SK-N-SH treated with all-trans-retinoic acid at 6 μM for 48 hours (cell line): ENCODE measurements at regions not wholly inside any gene's neighbourhood (a gene's known extent, or its start where the extent isn't known, plus 50 kb on each side); places are given as distances from the start of the nearest gene placed in this dataset.

ENCODE experiments used
- ARNTL ChIP-seq: fragments of 450-650 bp; formaldehyde crosslinking; IDR thresholded peaks from 2 replicates; pipeline ENCODE4 v1.5.0; 2020; ENCODE audit warnings: low read depth, mild to moderate bottlenecking, moderate library complexity, borderline replicate concordance
- BACH2 ChIP-seq: fragments of 250-450 bp; sonication (Bioruptor Pico); IDR thresholded peaks from 2 replicates; pipeline ENCODE4 v1.9.0; 2021; ENCODE audit warnings: mild to moderate bottlenecking, borderline replicate concordance
- CREB5 ChIP-seq: fragments of 250-450 bp; sonication (Bioruptor Pico); IDR thresholded peaks from 2 replicates; pipeline ENCODE4 v1.5.1; 2020; ENCODE audit warnings: low read depth, mild to moderate bottlenecking, moderate library complexity
- ISL1 ChIP-seq: fragments of 250-450 bp; sonication (Bioruptor Pico); IDR thresholded peaks from 2 replicates; pipeline ENCODE4 v2.1.2; 2022; ENCODE audit warnings: mild to moderate bottlenecking, moderate library complexity
- PATZ1 ChIP-seq: fragments of 250-450 bp; sonication (Bioruptor Pico); IDR thresholded peaks from 2 replicates; pipeline ENCODE4 v1.8.0; 2020; ENCODE audit warnings: mild to moderate bottlenecking, moderate library complexity, borderline replicate concordance
- RARB ChIP-seq: fragments of 250-450 bp; sonication (Bioruptor Pico); IDR thresholded peaks from 2 replicates; pipeline ENCODE4 v1.8.0; 2021; ENCODE audit warnings: mild to moderate bottlenecking, moderate library complexity

- TF ChIP-seq PATZ1 (CRISPR knock-in tag) (no peak), RARB (no peak), ARNTL (CRISPR knock-in tag) (no peak), ISL1 (CRISPR knock-in tag) (no peak), CREB5 (CRISPR knock-in tag) (no peak), BACH2 (no peak)
Observed at GRCh38 chr4:13902146-13902545, 274.6 kb upstream of the BOD1L1 start.
